Activated CD8-positive, alpha-beta T cell treated with anti-CD3 and anti-CD28 coated beads, Interleukin-2, amount 10 ng/mL, durations not matched to agents 7 days and 5 days (primary cell): ENCODE measurements at regions not wholly inside any gene's neighbourhood (a gene's known extent, or its start where the extent isn't known, plus 50 kb on each side); places are given as distances from the start of the nearest gene placed in this dataset. TPM values are rescaled to one million over a fixed set of nuclear protein-coding genes. Genes with fewer than 3 reads are reported as not detected.
"Not testable (repeated sequence)": the region's sequence is repeated elsewhere in the genome, so short reads cannot be mapped to it uniquely, and the experiment has no call there.

Experiments
- ATAC-seq: fragments of 150-1000 bp; cut with Tn5 transposase; one replicate; pipeline ENCODE4 v1.10.0; 2021; ENCODE audit warnings: moderate library complexity
- CTCF ChIA-PET: fragments of 350-600 bp; sonication (Branson Sonifier 250); formaldehyde crosslinking; loops from one replicate; lab custom pipeline; 2021; ENCODE audit warnings: antibody characterized with exemption; lab: Charles Lee
- POLR2A ChIA-PET: fragments of 350-600 bp; sonication (Branson Sonifier 250); formaldehyde crosslinking; loops from one replicate; lab custom pipeline; 2021; ENCODE audit warnings: antibody characterized with exemption; lab: Charles Lee
- DNase-seq: peaks from one replicate; pipeline ENCODE4 v3.0.0-alpha.2; 2020
- H3K27ac Mint-ChIP-seq: one replicate; pipeline ENCODE4 v1.8.0; 2021; ENCODE audit warnings: mild to moderate bottlenecking, mixed read lengths
- H3K27me3 Mint-ChIP-seq: one replicate; pipeline ENCODE4 v1.8.0; 2021; ENCODE audit warnings: low read depth, mixed read lengths
- H3K36me3 Mint-ChIP-seq: one replicate; pipeline ENCODE4 v1.8.0; 2021; ENCODE audit warnings: low read depth, mixed read lengths
- H3K4me1 Mint-ChIP-seq: one replicate; pipeline ENCODE4 v1.8.0; 2021; ENCODE audit warnings: low read depth, mixed read lengths
- H3K4me3 Mint-ChIP-seq: one replicate; pipeline ENCODE4 v1.8.0; 2021; ENCODE audit warnings: mild to moderate bottlenecking, mixed read lengths
- H3K9me3 Mint-ChIP-seq: one replicate; pipeline ENCODE4 v1.8.0; 2022; ENCODE audit warnings: mixed read lengths; ENCODE audit not compliant: insufficient read depth
- microRNA-seq: library from miRNA; unstranded; fragments of <30 nt; microRNA quantifications from one replicate; pipeline ENCODE4 v1.2.0, GENCODE V29; 2022

- POLR2A ChIA-PET, H3K27ac Mint-ChIP-seq, H3K36me3 Mint-ChIP-seq, ATAC-seq, H3K4me3 Mint-ChIP-seq, H3K27me3 Mint-ChIP-seq, DNase-seq, H3K4me1 Mint-ChIP-seq, H3K9me3 Mint-ChIP-seq, CTCF ChIA-PET: not testable (repeated sequence)
These were observed 59.1 kb upstream of the NBPF11 start for GRCh38 chr1:148211191-148211590.

- H3K9me3 Mint-ChIP-seq, CTCF ChIA-PET, POLR2A ChIA-PET, H3K36me3 Mint-ChIP-seq, H3K27me3 Mint-ChIP-seq, ATAC-seq, DNase-seq, H3K4me3 Mint-ChIP-seq, H3K4me1 Mint-ChIP-seq, H3K27ac Mint-ChIP-seq: not testable (repeated sequence)
These were observed 58.5 kb upstream of the NBPF11 start for GRCh38 chr1:148210624-148211023.

- H3K36me3 Mint-ChIP-seq, POLR2A ChIA-PET, H3K9me3 Mint-ChIP-seq, H3K27me3 Mint-ChIP-seq, ATAC-seq, CTCF ChIA-PET, DNase-seq, H3K27ac Mint-ChIP-seq, H3K4me3 Mint-ChIP-seq, H3K4me1 Mint-ChIP-seq: not testable (repeated sequence)
These were observed 58.1 kb upstream of the NBPF11 start for GRCh38 chr1:148210166-148210565.

- H3K36me3 Mint-ChIP-seq, H3K4me1 Mint-ChIP-seq, DNase-seq, POLR2A ChIA-PET, H3K27me3 Mint-ChIP-seq, H3K27ac Mint-ChIP-seq, ATAC-seq, H3K9me3 Mint-ChIP-seq, CTCF ChIA-PET, H3K4me3 Mint-ChIP-seq: not testable (repeated sequence)
These were observed 49.9 kb upstream of the NBPF11 start for GRCh38 chr1:148202013-148202412.

Small RNAs in the stretch of these regions (microRNA-seq; reads per million reads assigned to microRNA genes)
- not detected for gene MIR5087
- gene MIR6077: not detected
